ENCODE measurements at regions not wholly inside any gene's neighbourhood (a gene's known extent, or its start where the extent isn't known, plus 50 kb on each side); places are given as distances from the start of the nearest gene placed in this dataset.

DNA sequence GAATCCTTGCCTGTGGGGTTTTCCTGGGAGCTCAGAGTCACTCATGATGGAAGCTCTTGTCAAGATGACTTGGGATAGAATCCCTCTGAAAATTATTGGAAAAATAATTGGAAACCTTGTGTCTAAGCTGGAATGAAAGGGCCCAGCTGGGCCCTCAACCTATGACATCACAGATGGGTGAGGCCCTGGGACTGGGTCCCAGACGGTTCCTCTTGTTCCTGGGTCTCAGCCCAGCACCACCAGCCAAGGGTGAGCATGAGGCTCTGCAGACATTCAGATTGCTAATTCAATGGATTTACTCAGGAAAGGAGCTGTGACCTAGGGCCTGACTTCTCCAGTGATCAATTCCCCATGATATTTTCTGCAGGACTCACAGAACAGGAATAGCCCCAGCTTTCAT, 188.3 kb upstream of the MYT1L start:
- TF ChIP-seq, protein P1, sequence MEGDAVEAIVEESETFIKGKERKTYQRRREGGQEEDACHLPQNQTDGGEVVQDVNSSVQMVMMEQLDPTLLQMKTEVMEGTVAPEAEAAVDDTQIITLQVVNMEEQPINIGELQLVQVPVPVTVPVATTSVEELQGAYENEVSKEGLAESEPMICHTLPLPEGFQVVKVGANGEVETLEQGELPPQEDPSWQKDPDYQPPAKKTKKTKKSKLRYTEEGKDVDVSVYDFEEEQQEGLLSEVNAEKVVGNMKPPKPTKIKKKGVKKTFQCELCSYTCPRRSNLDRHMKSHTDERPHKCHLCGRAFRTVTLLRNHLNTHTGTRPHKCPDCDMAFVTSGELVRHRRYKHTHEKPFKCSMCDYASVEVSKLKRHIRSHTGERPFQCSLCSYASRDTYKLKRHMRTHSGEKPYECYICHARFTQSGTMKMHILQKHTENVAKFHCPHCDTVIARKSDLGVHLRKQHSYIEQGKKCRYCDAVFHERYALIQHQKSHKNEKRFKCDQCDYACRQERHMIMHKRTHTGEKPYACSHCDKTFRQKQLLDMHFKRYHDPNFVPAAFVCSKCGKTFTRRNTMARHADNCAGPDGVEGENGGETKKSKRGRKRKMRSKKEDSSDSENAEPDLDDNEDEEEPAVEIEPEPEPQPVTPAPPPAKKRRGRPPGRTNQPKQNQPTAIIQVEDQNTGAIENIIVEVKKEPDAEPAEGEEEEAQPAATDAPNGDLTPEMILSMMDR (conservative IDR thresholded peaks at IDR 0.05 in 1 of 2, IDR thresholded peaks at IDR 0.05 in 1 of 2; ENCODE audit: low read depth in 1 of 2, low read length in 2 of 2) = no peak
- no peak for TF ChIP-seq EZH2 (IDR thresholded peaks at IDR 0.05; ENCODE audit: low read length, missing control alignments)

Data from fibroblast of lung (primary cell).